ENCODE measurements at regions not wholly inside any gene's neighbourhood (a gene's known extent, or its start where the extent isn't known, plus 50 kb on each side); places are given as distances from the start of the nearest gene placed in this dataset.

DNA sequence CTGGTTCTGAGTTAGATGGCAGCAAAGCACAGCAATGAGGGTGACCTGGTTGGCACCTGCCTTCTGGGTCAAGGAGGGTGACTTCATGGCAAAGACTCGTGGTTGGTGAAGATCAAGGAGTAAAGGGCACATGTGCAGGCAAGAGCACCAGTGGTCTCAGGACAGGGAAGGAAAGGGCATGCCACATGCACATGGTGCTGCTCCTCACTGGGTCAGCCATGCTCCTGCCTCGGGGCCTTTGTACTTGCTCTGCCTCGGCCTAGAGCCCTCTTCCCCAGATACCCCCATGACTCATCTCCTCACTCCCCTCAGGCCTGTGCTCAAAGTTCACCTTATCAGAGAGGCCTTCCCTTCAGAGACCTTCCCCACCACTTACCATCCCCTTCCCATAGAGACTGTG is 106.7 kb upstream of the KDM7A start:
- H3K4me1 Mint-ChIP-seq, result peaks cover 5% of the 10 kb centered on the region
- ChIA-PET CTCF (no interaction called here), POLR2A (no interaction called here)
- no peak for ATAC-seq (ENCODE audit: low read depth)
- H3K27me3 Mint-ChIP-seq, result peaks cover 5% of the 10 kb centered on the region
- H3K4me3 Mint-ChIP-seq, result no peak overlapping the region
- no peak overlapping the region for H3K27ac Mint-ChIP-seq
- no peak for TF ChIP-seq CTCF (IDR thresholded peaks at IDR 0.05)
- intact Hi-C loops (cut with micrococcal nuclease), result no loop called here
- H3K9me3 Mint-ChIP-seq, result no peaks in the 10 kb centered on the region
- no peak for DNase-seq
- no peaks in the 10 kb centered on the region for H3K36me3 Mint-ChIP-seq (ENCODE audit: low read depth)

DNA sequence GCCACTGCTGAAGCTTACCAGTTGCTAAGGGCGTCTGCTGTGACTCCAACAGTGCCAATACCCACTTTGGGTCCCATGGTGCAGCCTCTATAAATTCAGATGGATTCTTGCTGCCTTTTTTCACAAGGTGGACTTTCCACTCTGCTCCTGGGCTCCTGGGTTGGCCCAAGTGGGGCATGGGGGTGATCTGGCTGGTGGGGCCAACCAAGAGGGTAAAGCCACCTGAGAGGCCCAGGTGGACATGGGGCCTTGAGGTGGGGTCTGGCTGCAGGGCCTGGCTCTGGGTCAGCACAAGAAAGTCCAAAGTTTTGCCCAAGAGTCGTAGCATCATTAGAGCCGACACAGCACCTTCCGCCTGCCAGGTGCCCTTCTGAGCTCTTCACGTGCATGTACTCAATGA is 105.2 kb upstream of the KDM7A start:
- POLR2A ChIA-PET, result no interaction called here
- Mint-ChIP-seq H3K27ac (no peak overlapping the region), H3K9me3 (no peaks in the 10 kb centered on the region), H3K4me3 (no peak overlapping the region), H3K4me1 (peaks cover 5% of the 10 kb centered on the region), H3K36me3 (ENCODE audit: low read depth) (no peaks in the 10 kb centered on the region), H3K27me3 (peaks cover 5% of the 10 kb centered on the region)
- ATAC-seq (ENCODE audit: low read depth), result no peak
- CTCF ChIA-PET, result no interaction called here
- no peak for DNase-seq
- no peak for TF ChIP-seq CTCF (IDR thresholded peaks at IDR 0.05)
- intact Hi-C loops (cut with micrococcal nuclease), result no loop called here

DNA sequence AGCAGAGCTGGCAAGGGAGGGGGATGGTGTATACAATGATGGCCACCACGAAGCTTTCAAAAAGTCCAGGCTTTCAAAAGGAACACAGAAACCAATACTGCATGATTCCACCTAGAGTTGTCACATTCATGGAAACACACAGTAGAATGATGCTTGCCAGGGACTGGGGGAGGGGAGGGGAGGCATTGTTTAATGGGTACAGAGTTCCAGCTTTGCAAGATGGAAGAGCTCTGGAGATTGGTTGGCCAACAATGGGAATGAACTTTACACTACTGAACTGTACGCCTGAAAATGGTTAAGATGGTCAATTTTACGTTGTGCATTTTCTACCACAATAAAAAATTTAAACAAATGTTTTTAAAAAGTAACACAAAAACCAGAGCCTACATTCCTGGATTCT is 104.5 kb upstream of the KDM7A start:
- H3K27me3 Mint-ChIP-seq, result peaks cover 5% of the 10 kb centered on the region
- TF ChIP-seq CTCF (IDR thresholded peaks at IDR 0.05), result no peak
- CTCF ChIA-PET, result no interaction called here
- H3K36me3 Mint-ChIP-seq (ENCODE audit: low read depth), result no peaks in the 10 kb centered on the region
- no peak overlapping the region for H3K4me3 Mint-ChIP-seq
- ATAC-seq (ENCODE audit: low read depth) (no peak), DNase-seq (no peak)
- intact Hi-C loops (cut with micrococcal nuclease), result no loop called here
- POLR2A ChIA-PET, result no interaction called here
- no peaks in the 10 kb centered on the region for H3K9me3 Mint-ChIP-seq
- H3K27ac Mint-ChIP-seq, result no peak overlapping the region
- H3K4me1 Mint-ChIP-seq, result peaks cover 5% of the 10 kb centered on the region

- no peak for ATAC-seq (ENCODE audit: low read depth)
- H3K27ac Mint-ChIP-seq, result no peak overlapping the region
- CTCF ChIA-PET, result no interaction called here
Observed at GRCh38 chr7:140276001-140276400, 99.2 kb upstream of the KDM7A start.

More at GRCh38 chr7:140276001-140276400, 99.2 kb upstream of the KDM7A start:
- no peak for TF ChIP-seq CTCF (IDR thresholded peaks at IDR 0.05)
- Mint-ChIP-seq H3K4me3 (no peak overlapping the region), H3K9me3 (no peaks in the 10 kb centered on the region), H3K27me3 (peaks cover 5% of the 10 kb centered on the region), H3K4me1 (no peaks in the 10 kb centered on the region), H3K36me3 (ENCODE audit: low read depth) (no peaks in the 10 kb centered on the region)
- intact Hi-C loops (cut with micrococcal nuclease), result no loop called here
- POLR2A ChIA-PET, result no interaction called here
- no peak for DNase-seq

All from activated B cell treated with CpG ODN at 0.5 μM for 24 hours (primary cell).